GM21825 (cell line): ENCODE measurements at regions not wholly inside any gene's neighbourhood (a gene's known extent, or its start where the extent isn't known, plus 50 kb on each side); places are given as distances from the start of the nearest gene placed in this dataset.
"Not testable (repeated sequence)": the region's sequence is repeated elsewhere in the genome, so short reads cannot be mapped to it uniquely, and the experiment has no call there.

ENCODE experiments used
- ATAC-seq: cut with Tn5 transposase; IDR thresholded peaks from one replicate; pipeline ENCODE4 v1.9.1; 2021; ENCODE audit warnings: mild to moderate bottlenecking, moderate library complexity; ENCODE audit not compliant: unreplicated experiment

DNA sequence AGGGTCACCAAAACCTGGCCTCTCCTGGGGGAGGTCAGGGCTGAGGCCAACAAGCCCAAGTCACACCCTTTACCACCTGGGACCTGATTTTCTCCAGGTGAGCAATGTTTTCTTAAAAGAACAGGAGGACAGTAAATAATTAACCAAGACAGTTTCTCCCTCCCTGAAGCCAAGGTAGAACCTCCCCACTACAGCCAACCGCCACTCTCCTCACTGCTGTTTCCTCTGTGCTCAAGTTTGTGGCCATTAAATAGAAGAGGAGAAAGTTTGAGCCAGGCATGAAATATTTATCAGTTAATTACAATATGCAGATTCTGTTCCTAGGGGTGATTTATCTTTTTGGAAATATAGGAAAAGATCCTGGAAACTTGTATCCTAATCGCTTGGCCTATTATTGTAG, 150.6 kb upstream of the ANKRD20A1 start:
- not testable (repeated sequence) for ATAC-seq

DNA sequence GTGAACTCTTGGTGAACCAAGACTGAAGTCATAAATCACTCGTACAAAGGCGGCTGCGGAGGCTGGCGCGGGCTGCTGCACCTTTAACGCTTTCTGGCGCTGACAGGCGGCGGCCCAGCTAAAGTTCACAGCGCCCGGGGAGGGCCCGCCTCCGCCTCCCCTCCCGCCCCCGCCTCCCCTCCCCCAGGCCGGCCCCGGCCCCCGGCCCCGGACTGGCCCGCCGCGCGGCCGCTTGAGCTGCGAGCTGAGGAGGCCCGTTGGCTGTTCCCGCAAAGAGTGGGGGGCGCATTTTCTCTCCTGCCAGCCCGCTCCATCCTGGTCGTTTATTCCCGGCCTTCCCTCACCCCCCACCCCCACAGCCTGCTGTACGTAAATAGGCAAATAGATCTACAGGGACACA, 147.3 kb upstream of the ANKRD20A1 start:
- not testable (repeated sequence) for ATAC-seq

DNA sequence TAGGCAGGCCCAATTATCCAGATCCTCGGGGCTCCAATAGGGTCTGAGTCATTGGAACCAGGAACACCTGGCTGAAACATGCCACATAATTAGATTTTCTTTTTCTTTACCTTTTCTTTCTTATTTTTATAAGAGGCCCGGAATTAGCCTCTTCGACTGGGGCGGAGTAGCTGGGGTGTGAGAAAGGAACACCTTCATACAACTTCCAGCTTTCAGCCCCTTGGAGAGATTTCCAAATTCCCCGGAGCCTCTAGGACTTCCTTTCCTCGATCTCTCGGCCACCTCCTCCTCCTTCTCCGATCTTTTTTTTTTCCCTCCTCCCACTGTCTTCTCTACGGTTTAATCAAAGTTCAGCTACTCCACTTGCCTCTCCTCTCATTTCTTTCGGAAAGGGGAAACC, 146.8 kb upstream of the ANKRD20A1 start:
- ATAC-seq, result not testable (repeated sequence)

DNA sequence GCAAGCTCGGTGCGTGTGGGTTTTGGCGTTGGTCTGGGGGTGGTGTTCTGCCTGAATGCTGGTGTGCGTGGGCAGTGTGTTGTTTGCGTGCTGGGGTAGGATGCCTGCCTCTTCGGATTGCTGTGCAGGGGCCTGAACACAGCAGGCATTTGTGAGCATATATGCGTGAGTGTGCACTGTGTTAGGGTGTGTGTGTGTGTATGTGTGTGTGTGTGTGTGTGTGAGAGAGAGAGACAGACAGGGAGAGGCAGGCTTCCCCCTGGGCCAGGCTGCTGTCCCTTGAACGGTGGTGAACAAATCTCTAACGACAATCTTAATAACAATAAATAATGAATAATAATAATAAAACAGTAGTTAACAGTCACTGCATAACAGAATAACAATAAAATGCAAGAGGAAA, 145.8 kb upstream of the ANKRD20A1 start:
- not testable (repeated sequence) for ATAC-seq

DNA sequence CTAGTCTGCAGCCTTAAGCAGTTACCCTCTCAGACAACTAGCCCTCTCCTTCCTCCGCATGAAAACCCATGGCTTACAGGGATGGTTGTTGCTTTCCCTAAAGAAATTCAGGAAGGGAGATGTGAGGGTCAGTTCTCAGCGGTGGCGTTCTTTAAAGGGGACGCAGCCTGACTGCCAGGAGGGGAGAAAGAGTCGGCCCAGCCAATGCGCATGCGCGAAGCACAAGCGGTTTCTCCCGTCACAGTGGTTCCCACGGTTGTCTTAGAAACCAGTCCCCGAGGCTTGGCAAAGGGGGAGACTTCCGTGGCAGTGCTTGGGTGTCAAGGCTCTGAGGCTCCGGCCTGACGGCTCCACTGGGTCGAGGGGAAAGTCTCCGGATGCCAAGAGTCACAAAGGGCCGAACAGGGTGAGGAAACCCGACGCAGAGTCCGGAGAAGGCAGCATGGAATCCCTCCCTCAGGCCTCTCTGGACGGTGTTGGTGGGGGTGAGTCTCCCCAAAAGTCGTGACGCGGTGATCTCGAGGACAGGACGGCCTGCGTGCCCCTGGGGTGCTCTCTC, 140.8 kb upstream of the ANKRD20A1 start:
- ATAC-seq, result not testable (repeated sequence)

DNA sequence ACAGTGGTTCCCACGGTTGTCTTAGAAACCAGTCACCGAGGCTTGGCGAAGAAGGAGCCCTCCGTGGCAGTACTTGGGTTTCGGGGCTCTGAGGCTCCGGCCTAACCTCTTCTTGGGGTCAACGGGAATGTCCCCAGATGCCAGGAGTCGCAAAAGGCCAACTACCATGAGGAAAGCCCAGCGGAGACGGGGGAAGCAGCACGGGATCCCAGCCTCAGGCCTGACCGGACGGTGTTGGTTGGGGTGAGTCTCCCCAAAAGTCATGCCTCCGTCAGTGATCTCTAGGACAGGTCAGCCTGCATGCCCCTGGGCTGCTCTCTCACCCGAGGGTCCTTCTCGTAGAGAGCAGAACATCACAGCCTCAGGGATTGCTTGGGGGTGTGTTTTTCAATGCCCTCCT, 138.2 kb upstream of the ANKRD20A1 start:
- not testable (repeated sequence) for ATAC-seq

DNA sequence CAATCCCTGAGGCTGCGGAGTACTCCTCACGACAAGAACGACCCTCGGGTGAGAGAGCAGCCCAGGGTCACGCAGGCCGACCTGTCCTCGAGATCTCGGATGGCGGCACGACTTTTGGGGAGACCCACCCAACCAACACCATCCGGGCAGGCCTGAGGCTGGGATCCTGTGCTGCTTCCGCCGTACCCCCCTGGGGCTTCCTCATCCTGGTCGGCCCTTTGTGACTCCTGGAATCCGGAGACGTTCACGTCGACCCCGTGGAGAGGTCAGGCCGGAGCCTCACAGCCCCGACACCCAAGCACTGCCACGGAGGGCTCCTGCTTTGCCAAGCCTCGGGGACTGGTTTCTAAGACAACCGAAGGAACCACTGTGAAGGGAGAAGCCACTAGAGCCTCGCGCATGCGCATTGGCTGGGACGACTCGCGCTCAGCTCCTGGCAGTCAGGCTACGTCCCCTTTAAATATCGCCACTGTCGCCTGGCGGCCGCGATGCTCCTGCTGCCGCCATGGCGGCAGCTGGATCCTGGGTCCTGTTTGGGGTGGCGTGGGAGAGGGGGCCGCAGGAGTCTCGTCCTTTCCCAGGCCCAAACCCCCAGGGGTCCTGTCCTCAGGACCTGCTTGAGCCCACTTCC, 136.2 kb upstream of the ANKRD20A1 start:
- peak; percentile 66 for ATAC-seq

DNA sequence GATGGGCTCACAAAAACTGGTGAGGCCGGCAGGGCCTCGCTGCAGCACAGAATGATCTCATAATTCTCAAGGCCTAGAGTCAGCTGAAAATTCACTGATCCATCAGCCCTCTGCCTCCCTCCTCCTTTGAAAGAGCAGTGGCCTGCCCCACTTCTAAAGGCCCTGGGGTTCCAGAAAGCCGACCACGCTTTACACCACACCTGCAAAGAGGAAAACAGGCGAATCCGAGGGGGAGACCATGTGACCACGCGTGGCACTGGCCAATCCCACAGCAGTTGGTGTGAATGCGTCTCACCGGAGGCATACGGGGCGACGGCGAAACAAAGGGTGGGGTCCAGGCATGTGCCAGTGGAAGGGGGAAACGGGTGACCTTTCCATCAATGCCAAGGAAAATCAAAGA, 135.5 kb upstream of the ANKRD20A1 start:
- not testable (repeated sequence) for ATAC-seq

DNA sequence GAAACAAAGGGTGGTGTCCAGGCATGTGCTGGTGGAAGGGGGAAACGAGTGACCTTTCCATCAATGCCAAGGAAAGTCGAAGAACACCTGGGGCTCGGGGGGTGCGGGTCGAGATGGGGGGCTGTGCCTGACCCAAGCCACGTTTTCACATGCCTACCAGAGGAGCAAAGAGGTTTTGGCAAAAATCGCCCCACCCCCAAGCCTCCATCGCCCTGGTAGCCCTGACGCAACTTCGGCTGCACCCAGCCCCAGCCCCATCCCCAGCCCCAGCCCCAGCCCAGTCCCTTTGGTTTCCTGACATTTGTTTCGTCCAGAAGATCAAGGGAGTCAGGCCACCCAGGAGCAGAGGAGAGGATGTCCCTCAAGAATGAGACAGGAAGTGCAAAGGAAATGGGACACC, 133.8 kb upstream of the ANKRD20A1 start:
- not testable (repeated sequence) for ATAC-seq

DNA sequence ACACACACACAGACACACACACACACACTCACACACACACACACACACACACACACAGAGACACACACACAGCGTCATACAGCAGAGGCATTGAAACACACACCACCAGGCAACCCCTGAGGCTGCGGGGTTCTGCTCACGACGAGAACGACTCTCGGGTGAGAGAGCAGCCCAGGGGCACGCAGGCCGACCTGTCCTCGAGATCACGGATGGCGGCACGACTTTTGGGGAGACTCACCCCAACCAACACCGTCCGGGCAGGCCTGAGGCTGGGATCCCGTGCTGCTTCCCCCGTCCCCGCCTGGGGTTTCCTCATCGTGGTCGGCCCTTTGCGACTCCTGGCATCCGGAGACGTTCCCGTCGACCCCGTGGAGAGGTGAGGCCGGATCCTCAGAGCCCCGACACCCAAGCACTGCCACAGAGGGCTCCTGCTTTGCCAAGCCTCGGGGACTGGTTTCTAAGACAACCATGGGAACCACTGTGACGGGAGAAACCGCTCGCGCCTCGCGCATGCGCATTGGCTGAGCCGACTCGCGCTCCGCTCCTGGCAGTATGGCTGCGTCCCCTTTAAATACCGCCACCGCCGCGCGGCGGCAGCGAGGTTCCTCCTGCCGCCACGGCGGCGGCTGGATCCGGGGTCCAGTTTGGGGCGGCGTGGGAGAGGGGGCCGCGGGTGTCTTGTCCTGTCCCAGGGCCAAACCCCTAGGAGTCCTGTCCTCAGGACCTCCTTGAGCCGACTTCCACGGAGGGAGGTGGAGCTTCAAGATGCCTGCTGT, 132.3 kb upstream of the ANKRD20A1 start:
- ATAC-seq, result peak; percentile 86

DNA sequence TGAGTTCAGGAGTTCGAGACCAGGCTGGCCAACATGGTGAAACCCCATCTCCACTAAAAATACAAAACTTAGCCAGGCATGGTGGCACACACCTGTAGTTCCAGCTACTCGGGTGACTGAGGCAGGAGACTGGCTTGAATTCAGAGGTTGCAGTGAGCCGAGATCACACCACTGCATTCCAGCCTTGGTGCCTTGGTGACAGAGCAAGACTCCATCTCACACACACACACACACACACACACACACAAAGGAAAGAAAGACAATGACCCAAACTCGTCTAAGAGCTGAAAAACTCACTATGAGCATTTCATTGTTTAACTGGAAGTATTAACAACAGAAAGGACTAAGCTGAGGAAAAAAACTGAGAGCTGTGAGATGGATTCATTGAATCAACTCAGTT, 95.6 kb upstream of the ANKRD20A1 start:
- ATAC-seq, result not testable (repeated sequence)

DNA sequence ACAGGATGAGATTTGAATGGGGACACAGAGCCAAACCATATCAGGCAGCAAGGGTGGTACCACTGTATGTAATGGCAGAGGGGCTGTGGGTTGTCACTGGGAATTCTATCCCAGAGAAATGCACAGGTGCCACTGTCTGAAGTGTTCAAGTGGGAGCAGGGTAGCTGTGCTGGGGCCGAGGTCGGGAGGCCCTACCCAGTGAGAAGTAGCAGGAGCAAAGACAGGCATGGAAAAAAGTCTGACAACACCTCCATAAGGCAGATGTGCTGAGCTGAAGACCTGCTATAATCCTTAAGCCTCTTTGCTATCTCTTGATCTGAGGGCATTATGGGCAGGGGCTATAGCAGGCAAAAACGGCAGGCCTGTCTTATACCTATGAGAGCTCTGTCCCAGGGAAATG, 86.9 kb upstream of the ANKRD20A1 start:
- ATAC-seq, result not testable (repeated sequence)

DNA sequence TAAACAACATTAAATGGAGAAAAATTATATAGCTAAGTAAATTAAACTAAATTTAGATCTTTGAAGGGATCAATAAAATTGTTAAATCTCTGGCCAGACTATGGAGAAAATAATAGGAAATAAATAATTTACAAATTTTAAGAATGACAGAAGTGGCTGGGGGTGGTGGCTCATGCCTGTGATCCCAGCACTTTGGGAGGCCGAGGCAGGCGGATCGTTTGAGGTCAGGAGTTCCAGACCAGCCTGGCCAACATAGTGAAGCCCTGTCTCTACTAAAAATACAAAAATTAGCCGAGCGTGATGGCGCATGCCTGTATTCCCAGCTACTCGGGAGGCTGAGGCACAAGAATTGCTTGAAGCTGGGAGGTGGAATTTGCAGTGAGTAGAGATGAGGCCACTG, 58.6 kb upstream of the ANKRD20A1 start:
- ATAC-seq, result not testable (repeated sequence)
